Neural cell (in vitro differentiated cells): ENCODE measurements at regions not wholly inside any gene's neighbourhood (a gene's known extent, or its start where the extent isn't known, plus 50 kb on each side); places are given as distances from the start of the nearest gene placed in this dataset.

Experiments
- H2AFZ ChIP-seq: fragments of 200-600, 300-800 bp; sonication (generic), shearing (Covaris generic); 2 replicates; pipeline ENCODE4 v1.6.0; 2014; ENCODE audit warnings: low read depth, mild to moderate bottlenecking, antibody characterized with exemption, low read length, moderate library complexity
- H3F3A ChIP-seq: fragments of 200-600 bp; shearing (Covaris generic); 2 replicates; pipeline ENCODE4 v1.6.1; 2016; ENCODE audit warnings: mild to moderate bottlenecking, moderate library complexity, mixed read lengths, antibody characterized with exemption, low read length; ENCODE audit not compliant: insufficient read depth, poor library complexity, severe bottlenecking
- H3K27ac ChIP-seq: fragments of 200-600, 300-800 bp; sonication (generic), shearing (Covaris generic); 2 replicates; pipeline ENCODE4 v1.5.1; 2014; ENCODE audit warnings: mild to moderate bottlenecking, low read length, moderate library complexity
- H3K27me3 ChIP-seq: fragments of 300-800, 200-600 bp; sonication (generic), shearing (Covaris generic); 2 replicates; pipeline ENCODE4 v1.6.0; 2014; ENCODE audit warnings: mild to moderate bottlenecking, low read depth, low read length, moderate library complexity; ENCODE audit not compliant: insufficient read depth
- H3K36me3 ChIP-seq: fragments of 300-800, 200-600 bp; sonication (generic), shearing (Covaris generic); 2 replicates; pipeline ENCODE4 v1.5.1; 2014; ENCODE audit warnings: mild to moderate bottlenecking, antibody characterized with exemption, low read length, moderate library complexity; ENCODE audit not compliant: insufficient read depth
- H3K4me2 ChIP-seq: fragments of 300-800, 200-600 bp; sonication (generic), shearing (Covaris generic); 2 replicates; pipeline ENCODE4 v1.6.0; 2014; ENCODE audit warnings: mild to moderate bottlenecking, low read length
- H3K4me3 ChIP-seq: fragments of 300-800, 200-600 bp; sonication (generic), shearing (Covaris generic); 2 replicates; pipeline ENCODE4 v1.5.1; 2014; ENCODE audit warnings: mild to moderate bottlenecking, low read length, moderate library complexity
- H3K79me2 ChIP-seq: fragments of 200-600 bp; shearing (Covaris generic); replicated peaks from 2 replicates; pipeline ENCODE4 v1.6.0; 2014; ENCODE audit warnings: mild to moderate bottlenecking, low read length, moderate library complexity; ENCODE audit not compliant: insufficient read depth
- H3K9ac ChIP-seq: fragments of 300-800, 200-600 bp; sonication (generic), shearing (Covaris generic); 2 replicates; pipeline ENCODE4 v1.6.1; 2016; ENCODE audit warnings: mild to moderate bottlenecking, low read length, mixed read lengths
- H3K9me2 ChIP-seq: fragments of 200-600 bp; shearing (Covaris generic); 2 replicates; pipeline ENCODE4 v1.6.1; 2016; ENCODE audit warnings: mild to moderate bottlenecking, low read length, mixed read lengths; ENCODE audit not compliant: insufficient read depth
- H3K9me3 ChIP-seq: fragments of 200-600, 300-800 bp; sonication (generic), shearing (Covaris generic); 2 replicates; pipeline ENCODE4 v1.6.1; 2016; ENCODE audit warnings: mild to moderate bottlenecking, mixed run types, low read length, moderate library complexity, mixed read lengths
- H4K20me1 ChIP-seq: fragments of 200-600 bp; shearing (Covaris generic); 2 replicates; pipeline ENCODE4 v1.6.1; 2016; ENCODE audit warnings: mild to moderate bottlenecking, mixed run types; ENCODE audit not compliant: insufficient read depth
- CTCF ChIP-seq: fragments of 450-650 bp; IDR thresholded peaks from 2 replicates; pipeline ENCODE4 v1.5.1; 2014; ENCODE audit warnings: antibody characterized with exemption, mild to moderate bottlenecking, moderate library complexity; ENCODE audit not compliant: poor library complexity, severe bottlenecking
- EP300 ChIP-seq: fragments of 450-650 bp; conservative IDR thresholded peaks from 2 replicates; pipeline ENCODE4 v1.6.1; 2014; ENCODE audit warnings: antibody characterized with exemption, mild to moderate bottlenecking, moderate library complexity; ENCODE audit not compliant: poor library complexity, severe bottlenecking
- EZH2 ChIP-seq: fragments of 200-600, 300-800 bp; shearing (Covaris generic), sonication (generic); IDR thresholded peaks from 2 replicates; pipeline ENCODE4 v1.6.1; 2014; ENCODE audit warnings: antibody characterized with exemption, low read length, borderline replicate concordance, mild to moderate bottlenecking; ENCODE audit not compliant: insufficient read depth, poor library complexity, severe bottlenecking
- MXI1 ChIP-seq: fragments of 450-650 bp; conservative IDR thresholded peaks from 2 replicates; pipeline ENCODE4 v1.6.1; 2014; ENCODE audit warnings: antibody characterized with exemption, mild to moderate bottlenecking; ENCODE audit not compliant: poor library complexity, severe bottlenecking
- POLR2AphosphoS5 ChIP-seq: IDR thresholded peaks from 2 replicates; pipeline ENCODE4 v1.6.1; 2012
- RAD21 ChIP-seq: fragments of 450-650 bp; conservative IDR thresholded peaks from 2 replicates; pipeline ENCODE4 v1.6.1; 2014; ENCODE audit warnings: antibody characterized with exemption, mild to moderate bottlenecking, moderate library complexity
- SMC3 ChIP-seq: fragments of 450-650 bp; conservative IDR thresholded peaks from 2 replicates; pipeline ENCODE4 v1.6.1; 2014; ENCODE audit warnings: antibody characterized with exemption, mild to moderate bottlenecking, moderate library complexity; ENCODE audit not compliant: poor library complexity
- TAF1 ChIP-seq: IDR thresholded peaks from 2 replicates; pipeline ENCODE4 v1.6.1; 2012; ENCODE audit warnings: low read depth
- TF ChIP-seq, protein P1 (sequence below): IDR thresholded peaks from 2 replicates; pipeline ENCODE4 v1.6.1; 2012; ENCODE audit warnings: borderline replicate concordance

DNA sequence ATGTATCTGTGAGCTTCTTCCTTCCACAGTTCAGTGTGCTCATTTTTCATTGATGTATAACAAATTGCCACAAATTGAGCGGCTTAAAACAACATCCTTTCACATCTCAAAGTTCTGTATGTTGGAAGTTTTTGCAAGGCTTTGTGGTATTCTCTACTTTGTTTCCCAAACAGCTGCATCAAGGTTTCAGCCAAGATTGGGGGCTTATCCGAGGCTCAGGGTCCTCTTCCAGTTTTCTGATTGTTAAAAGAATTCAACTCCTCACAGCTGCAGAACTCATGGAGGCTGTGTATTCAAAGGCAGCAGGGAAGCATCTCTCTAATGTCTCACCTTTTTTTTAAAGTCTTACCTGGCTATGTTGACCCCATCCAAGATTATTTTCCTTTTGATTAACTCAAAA lies 1369.8 kb downstream of the PCDH9 start:
- Histone ChIP-seq H3K9ac (no peak overlapping the region), H3K9me2 (no peaks in the 10 kb centered on the region), H3K27ac (no peak overlapping the region), H3F3A (no peaks in the 10 kb centered on the region), H3K79me2 (no peaks in the 10 kb centered on the region), H3K9me3 (no peaks in the 10 kb centered on the region), H3K27me3 (no peaks in the 10 kb centered on the region), H3K36me3 (no peaks in the 10 kb centered on the region), H4K20me1 (no peaks in the 10 kb centered on the region), H3K4me3 (no peak overlapping the region), H2AFZ (no peak overlapping the region), H3K4me2 (no peak overlapping the region)
- TF ChIP-seq SMC3 (no peak), RAD21 (no peak), POLR2AphosphoS5 (no peak), EP300 (no peak), EZH2 (no peak), CTCF (no peak), TAF1 (no peak), MXI1 (no peak)
- TF ChIP-seq, protein P1, sequence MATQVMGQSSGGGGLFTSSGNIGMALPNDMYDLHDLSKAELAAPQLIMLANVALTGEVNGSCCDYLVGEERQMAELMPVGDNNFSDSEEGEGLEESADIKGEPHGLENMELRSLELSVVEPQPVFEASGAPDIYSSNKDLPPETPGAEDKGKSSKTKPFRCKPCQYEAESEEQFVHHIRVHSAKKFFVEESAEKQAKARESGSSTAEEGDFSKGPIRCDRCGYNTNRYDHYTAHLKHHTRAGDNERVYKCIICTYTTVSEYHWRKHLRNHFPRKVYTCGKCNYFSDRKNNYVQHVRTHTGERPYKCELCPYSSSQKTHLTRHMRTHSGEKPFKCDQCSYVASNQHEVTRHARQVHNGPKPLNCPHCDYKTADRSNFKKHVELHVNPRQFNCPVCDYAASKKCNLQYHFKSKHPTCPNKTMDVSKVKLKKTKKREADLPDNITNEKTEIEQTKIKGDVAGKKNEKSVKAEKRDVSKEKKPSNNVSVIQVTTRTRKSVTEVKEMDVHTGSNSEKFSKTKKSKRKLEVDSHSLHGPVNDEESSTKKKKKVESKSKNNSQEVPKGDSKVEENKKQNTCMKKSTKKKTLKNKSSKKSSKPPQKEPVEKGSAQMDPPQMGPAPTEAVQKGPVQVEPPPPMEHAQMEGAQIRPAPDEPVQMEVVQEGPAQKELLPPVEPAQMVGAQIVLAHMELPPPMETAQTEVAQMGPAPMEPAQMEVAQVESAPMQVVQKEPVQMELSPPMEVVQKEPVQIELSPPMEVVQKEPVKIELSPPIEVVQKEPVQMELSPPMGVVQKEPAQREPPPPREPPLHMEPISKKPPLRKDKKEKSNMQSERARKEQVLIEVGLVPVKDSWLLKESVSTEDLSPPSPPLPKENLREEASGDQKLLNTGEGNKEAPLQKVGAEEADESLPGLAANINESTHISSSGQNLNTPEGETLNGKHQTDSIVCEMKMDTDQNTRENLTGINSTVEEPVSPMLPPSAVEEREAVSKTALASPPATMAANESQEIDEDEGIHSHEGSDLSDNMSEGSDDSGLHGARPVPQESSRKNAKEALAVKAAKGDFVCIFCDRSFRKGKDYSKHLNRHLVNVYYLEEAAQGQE: no peak

DNA sequence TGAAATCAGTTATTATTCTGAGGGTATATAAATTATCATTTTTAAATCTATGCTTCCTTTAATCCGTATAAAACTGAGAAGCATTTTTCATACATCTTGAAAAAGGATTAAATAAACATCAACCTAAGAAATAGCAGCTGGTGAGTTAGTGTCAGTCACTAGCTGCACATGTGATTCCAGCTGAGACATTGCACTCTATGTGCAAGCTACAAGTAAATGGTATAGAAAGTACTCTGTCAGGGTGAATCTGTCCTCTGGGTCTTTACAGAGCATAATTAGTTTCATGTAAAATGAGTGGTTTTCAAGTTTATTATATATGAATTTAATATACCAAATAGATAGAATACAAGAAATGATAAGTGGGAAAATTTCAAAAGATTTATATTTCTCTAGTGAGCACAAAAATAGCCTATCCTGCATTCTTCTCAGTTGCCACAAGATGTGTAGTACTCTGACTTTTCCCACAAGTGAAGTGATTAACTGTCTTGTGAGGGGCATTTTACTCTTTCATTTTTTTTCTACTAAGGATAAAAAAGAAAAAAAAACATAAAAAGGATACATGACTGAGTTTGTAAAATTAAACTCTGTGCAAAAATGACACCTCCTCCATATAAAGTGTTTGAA lies 1372.1 kb downstream of the PCDH9 start:
- H4K20me1 ChIP-seq: no peaks in the 10 kb centered on the region
- H3K79me2 ChIP-seq: no peaks in the 10 kb centered on the region
- no peaks in the 10 kb centered on the region for H3K27me3 ChIP-seq
- H3K4me2 ChIP-seq: peak overlapping the region; percentile 5
- peak overlapping the region; percentile 2 for H3K27ac ChIP-seq
- no peak overlapping the region for H3K4me3 ChIP-seq
- H3K9me2 ChIP-seq: no peaks in the 10 kb centered on the region
- H3K36me3 ChIP-seq: no peaks in the 10 kb centered on the region
- no peak overlapping the region for H3K9ac ChIP-seq
- H3K9me3 ChIP-seq: no peaks in the 10 kb centered on the region
- H3F3A ChIP-seq: no peaks in the 10 kb centered on the region
- H2AFZ ChIP-seq: no peak overlapping the region
- peak; percentile 37 for TF ChIP-seq EP300
- peak; percentile 29 for TF ChIP-seq POLR2AphosphoS5
- no peak for TF ChIP-seq SMC3
- no peak for TF ChIP-seq RAD21
- no peak for TF ChIP-seq TAF1
- no peak for TF ChIP-seq EZH2
- TF ChIP-seq, protein P1: no peak
- TF ChIP-seq MXI1: no peak
- peak; percentile 44 for TF ChIP-seq CTCF
